ENCODE measurements at regions not wholly inside any gene's neighbourhood (a gene's known extent, or its start where the extent isn't known, plus 50 kb on each side); places are given as distances from the start of the nearest gene placed in this dataset.

- Mint-ChIP-seq H3K9me3 (peaks cover 16% of the 10 kb centered on the region), H3K27me3 (ENCODE audit: low read depth) (no peaks in the 10 kb centered on the region), H3K4me3 (no peak overlapping the region)
Measured at GRCh38 chr12:59020073-59020946, 100.0 kb upstream of the LRIG3 start.

GRCh38 chr12:59014885-59015284 lies 94.6 kb upstream of the LRIG3 start:
- H3K4me3 Mint-ChIP-seq: no peak overlapping the region
- no peak for DNase-seq
- no peaks in the 10 kb centered on the region for H3K4me1 Mint-ChIP-seq (ENCODE audit: low read depth)
- ATAC-seq: no peak
- H3K9me3 Mint-ChIP-seq: no peaks in the 10 kb centered on the region
- H3K36me3 Mint-ChIP-seq (ENCODE audit: insufficient read depth): no peaks in the 10 kb centered on the region
- H3K27me3 Mint-ChIP-seq (ENCODE audit: low read depth): no peaks in the 10 kb centered on the region

More at GRCh38 chr12:59020073-59020946, 100.0 kb upstream of the LRIG3 start:
- ATAC-seq: no peak
- H3K4me1 Mint-ChIP-seq (ENCODE audit: low read depth): no peaks in the 10 kb centered on the region
- H3K36me3 Mint-ChIP-seq (ENCODE audit: insufficient read depth): no peaks in the 10 kb centered on the region
- no peak for DNase-seq

- no peaks in the 10 kb centered on the region for H3K4me1 Mint-ChIP-seq (ENCODE audit: low read depth)
- H3K36me3 Mint-ChIP-seq (ENCODE audit: insufficient read depth): no peaks in the 10 kb centered on the region
- DNase-seq (no peak), ATAC-seq (no peak)
- no peaks in the 10 kb centered on the region for H3K27me3 Mint-ChIP-seq (ENCODE audit: low read depth)
- H3K4me3 Mint-ChIP-seq: no peak overlapping the region
- H3K9me3 Mint-ChIP-seq: peaks cover 4% of the 10 kb centered on the region
Measured at GRCh38 chr12:59010941-59011340, 90.6 kb upstream of the LRIG3 start.

- Mint-ChIP-seq H3K36me3 (ENCODE audit: insufficient read depth) (no peaks in the 10 kb centered on the region), H3K27me3 (ENCODE audit: low read depth) (no peaks in the 10 kb centered on the region), H3K4me3 (no peak overlapping the region), H3K9me3 (peaks cover 4% of the 10 kb centered on the region), H3K4me1 (ENCODE audit: low read depth) (no peaks in the 10 kb centered on the region)
- no peak for DNase-seq
- ATAC-seq: no peak
Measured at GRCh38 chr12:59010118-59010517, 89.8 kb upstream of the LRIG3 start.

- H3K36me3 Mint-ChIP-seq (ENCODE audit: insufficient read depth): no peaks in the 10 kb centered on the region
- H3K4me1 Mint-ChIP-seq (ENCODE audit: low read depth): no peaks in the 10 kb centered on the region
- no peak for DNase-seq
- no peak for ATAC-seq
- H3K4me3 Mint-ChIP-seq: no peak overlapping the region
- H3K27me3 Mint-ChIP-seq (ENCODE audit: low read depth): no peaks in the 10 kb centered on the region
- H3K9me3 Mint-ChIP-seq: peaks cover 4% of the 10 kb centered on the region
Measured at GRCh38 chr12:59007620-59008019, 87.3 kb upstream of the LRIG3 start.

- peaks cover 4% of the 10 kb centered on the region for H3K9me3 Mint-ChIP-seq
- DNase-seq: no peak
- no peaks in the 10 kb centered on the region for H3K36me3 Mint-ChIP-seq (ENCODE audit: insufficient read depth)
- no peaks in the 10 kb centered on the region for H3K27me3 Mint-ChIP-seq (ENCODE audit: low read depth)
- H3K4me3 Mint-ChIP-seq: no peak overlapping the region
- ATAC-seq: no peak
- no peaks in the 10 kb centered on the region for H3K4me1 Mint-ChIP-seq (ENCODE audit: low read depth)
Measured at GRCh38 chr12:59005193-59005955, 85.1 kb upstream of the LRIG3 start.

- Mint-ChIP-seq H3K4me3 (no peak overlapping the region), H3K9me3 (peaks cover 4% of the 10 kb centered on the region), H3K27me3 (ENCODE audit: low read depth) (no peaks in the 10 kb centered on the region)
Measured at GRCh38 chr12:59004456-59004855, 84.2 kb upstream of the LRIG3 start.

GRCh38 chr12:58995666-58996363 lies 75.5 kb upstream of the LRIG3 start:
- Mint-ChIP-seq H3K4me3 (no peak overlapping the region), H3K27me3 (ENCODE audit: low read depth) (no peaks in the 10 kb centered on the region), H3K36me3 (ENCODE audit: insufficient read depth) (no peaks in the 10 kb centered on the region), H3K9me3 (no peaks in the 10 kb centered on the region), H3K4me1 (ENCODE audit: low read depth) (no peaks in the 10 kb centered on the region)
- ATAC-seq (no peak), DNase-seq (no peak)

More at GRCh38 chr12:59004456-59004855, 84.2 kb upstream of the LRIG3 start:
- no peak for ATAC-seq
- Mint-ChIP-seq H3K4me1 (ENCODE audit: low read depth) (no peaks in the 10 kb centered on the region), H3K36me3 (ENCODE audit: insufficient read depth) (no peaks in the 10 kb centered on the region)
- DNase-seq: no peak

- Mint-ChIP-seq H3K9me3 (peaks cover 27% of the 10 kb centered on the region), H3K27me3 (ENCODE audit: low read depth) (no peaks in the 10 kb centered on the region), H3K4me1 (ENCODE audit: low read depth) (no peaks in the 10 kb centered on the region), H3K4me3 (no peak overlapping the region), H3K36me3 (ENCODE audit: insufficient read depth) (peaks cover 2% of the 10 kb centered on the region)
- no peak for DNase-seq
- ATAC-seq: no peak
Measured at GRCh38 chr12:58988643-58989344, 68.5 kb upstream of the LRIG3 start.

GRCh38 chr12:58981961-58982360 lies 61.7 kb upstream of the LRIG3 start:
- Mint-ChIP-seq H3K27me3 (ENCODE audit: low read depth) (no peaks in the 10 kb centered on the region), H3K4me3 (no peak overlapping the region), H3K9me3 (peaks cover 7% of the 10 kb centered on the region), H3K36me3 (ENCODE audit: insufficient read depth) (no peaks in the 10 kb centered on the region), H3K4me1 (ENCODE audit: low read depth) (no peaks in the 10 kb centered on the region)
- DNase-seq (no peak), ATAC-seq (no peak)

- H3K36me3 Mint-ChIP-seq (ENCODE audit: insufficient read depth): no peaks in the 10 kb centered on the region
- H3K27me3 Mint-ChIP-seq (ENCODE audit: low read depth): no peaks in the 10 kb centered on the region
- no peaks in the 10 kb centered on the region for H3K4me1 Mint-ChIP-seq (ENCODE audit: low read depth)
- ATAC-seq: no peak
- peaks cover 5% of the 10 kb centered on the region for H3K9me3 Mint-ChIP-seq
- no peak for DNase-seq
- no peak overlapping the region for H3K4me3 Mint-ChIP-seq
Measured at GRCh38 chr12:58980768-58981167, 60.5 kb upstream of the LRIG3 start.

- H3K27me3 Mint-ChIP-seq (ENCODE audit: low read depth): no peaks in the 10 kb centered on the region
- H3K4me1 Mint-ChIP-seq (ENCODE audit: low read depth): no peaks in the 10 kb centered on the region
- DNase-seq (no peak), ATAC-seq (no peak)
- no peak overlapping the region for H3K4me3 Mint-ChIP-seq
- no peaks in the 10 kb centered on the region for H3K36me3 Mint-ChIP-seq (ENCODE audit: insufficient read depth)
- no peaks in the 10 kb centered on the region for H3K9me3 Mint-ChIP-seq
Measured at GRCh38 chr12:58978717-58979116, 58.4 kb upstream of the LRIG3 start.

GRCh38 chr12:58977476-58977875 lies 57.2 kb upstream of the LRIG3 start:
- Mint-ChIP-seq H3K4me1 (ENCODE audit: low read depth) (no peaks in the 10 kb centered on the region), H3K36me3 (ENCODE audit: insufficient read depth) (no peaks in the 10 kb centered on the region), H3K4me3 (no peak overlapping the region), H3K27me3 (ENCODE audit: low read depth) (no peaks in the 10 kb centered on the region), H3K9me3 (no peaks in the 10 kb centered on the region)
- DNase-seq (no peak), ATAC-seq (no peak)

GRCh38 chr12:58976146-58976545 lies 55.8 kb upstream of the LRIG3 start:
- Mint-ChIP-seq H3K4me3 (no peak overlapping the region), H3K4me1 (ENCODE audit: low read depth) (no peaks in the 10 kb centered on the region), H3K9me3 (no peaks in the 10 kb centered on the region), H3K36me3 (ENCODE audit: insufficient read depth) (no peaks in the 10 kb centered on the region), H3K27me3 (ENCODE audit: low read depth) (no peaks in the 10 kb centered on the region)
- DNase-seq (no peak), ATAC-seq (no peak)

Data from activated T-cell treated with anti-CD3 and anti-CD28 coated beads, Interleukin-2, amount 50 U/mL, for 4 hours (primary cell).